Head of caudate nucleus (tissue), 42 donors: ENCODE measurements at regions not wholly inside any gene's neighbourhood (a gene's known extent, or its start where the extent isn't known, plus 50 kb on each side); places are given as distances from the start of the nearest gene placed in this dataset.
A peak's percentile ranks its signal among the peaks of the same experiment; 100 is the strongest.

ENCODE experiments used
- DNase-seq, 42 donors: peaks; one replicate each; pipeline versions ENCODE4 v3.0.0 to v3.0.0-alpha.2; 2020 to 2021; ENCODE audit warnings: mixed read lengths in 7 of 42
- intact Hi-C: fragments of 100-400 bp; cut with DNase I; formaldehyde crosslinking; loops from one replicate; pipeline ENCODE4 v1.15.0; 2022

DNA sequence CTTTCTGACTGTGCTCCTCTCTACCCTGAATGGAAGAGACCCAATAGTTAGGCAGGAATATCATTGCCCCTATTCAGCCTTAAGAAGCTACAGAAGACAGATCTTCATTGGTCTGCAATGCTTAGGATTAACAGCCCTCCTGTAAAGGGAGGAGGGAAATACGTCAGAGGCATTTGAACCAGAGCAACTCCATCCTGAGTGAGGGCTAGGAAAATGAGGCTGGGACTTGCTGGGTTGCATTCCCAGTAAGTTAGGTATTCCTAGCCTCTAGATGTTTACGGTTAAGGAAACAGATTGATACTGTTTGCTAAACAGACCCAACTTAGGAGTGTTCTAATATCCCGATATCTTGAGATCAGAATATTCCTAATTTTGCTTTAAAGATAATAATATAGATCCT is 63.5 kb downstream of the PCDH18 start:
- no peak for DNase-seq

DNA sequence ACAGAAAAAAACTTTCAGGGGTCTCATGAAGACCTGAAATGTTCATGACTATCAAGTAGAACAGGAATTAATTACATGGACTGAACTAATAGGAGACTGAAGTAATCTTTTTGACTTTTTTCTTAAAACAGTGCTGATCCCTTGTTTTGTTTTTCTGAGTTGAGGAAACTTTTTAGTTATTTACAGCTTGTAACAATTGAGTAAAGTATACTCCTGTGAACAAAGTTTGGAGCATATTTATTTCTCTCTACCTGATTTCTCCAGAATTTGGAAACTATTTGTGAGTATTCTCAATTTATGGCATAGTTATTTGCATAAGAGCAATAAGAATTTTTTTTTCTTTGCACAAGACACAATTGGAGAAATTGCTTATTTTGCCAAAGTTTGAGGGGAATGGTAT is 64.8 kb downstream of the PCDH18 start:
- DNase-seq = no peak
- intact Hi-C loops = no loop called here

More for the DNA sequence above, 63.5 kb downstream of the PCDH18 start:
- intact Hi-C loops = no loop called here

- intact Hi-C loops = no loop called here
- no peak for DNase-seq
Observed at GRCh38 chr4:137463377-137464003, 68.8 kb downstream of the PCDH18 start.

DNA sequence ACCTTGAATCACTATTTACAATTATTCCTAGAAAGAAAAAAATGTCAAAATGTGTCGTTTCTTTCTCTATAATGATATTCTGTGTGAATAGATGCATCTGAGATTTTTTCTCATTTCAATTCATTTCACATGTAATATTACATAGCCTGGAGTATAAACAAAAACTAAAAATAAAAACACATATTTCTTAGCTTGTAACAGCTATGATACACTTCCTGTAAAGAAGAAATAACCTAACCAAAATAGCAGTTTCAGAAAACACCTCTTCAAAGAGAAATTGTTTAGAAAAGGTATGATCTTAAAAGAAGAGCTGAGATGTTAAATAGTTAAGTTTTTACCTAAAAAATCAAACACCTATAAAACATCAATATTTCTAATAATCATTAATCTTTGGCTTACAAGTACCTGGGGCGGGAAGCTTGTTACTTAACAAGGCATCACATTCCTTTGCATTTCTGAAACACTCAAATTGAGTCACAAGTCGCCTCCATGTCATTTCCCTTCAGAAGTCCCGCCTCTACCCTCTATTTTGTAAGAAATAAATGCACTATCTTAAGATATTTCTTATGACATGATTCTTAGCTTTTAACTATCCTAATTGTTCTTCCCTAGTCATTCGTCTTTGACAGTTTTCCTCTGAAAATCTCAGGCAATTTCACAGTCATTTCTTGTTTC is 76.5 kb downstream of the PCDH18 start:
- DNase-seq = peak in 1 of 42 donors; percentile 18
- intact Hi-C loops = no loop called here

GRCh38 chr4:137454767-137455166 is 77.5 kb downstream of the PCDH18 start:
- no peak for DNase-seq

DNA sequence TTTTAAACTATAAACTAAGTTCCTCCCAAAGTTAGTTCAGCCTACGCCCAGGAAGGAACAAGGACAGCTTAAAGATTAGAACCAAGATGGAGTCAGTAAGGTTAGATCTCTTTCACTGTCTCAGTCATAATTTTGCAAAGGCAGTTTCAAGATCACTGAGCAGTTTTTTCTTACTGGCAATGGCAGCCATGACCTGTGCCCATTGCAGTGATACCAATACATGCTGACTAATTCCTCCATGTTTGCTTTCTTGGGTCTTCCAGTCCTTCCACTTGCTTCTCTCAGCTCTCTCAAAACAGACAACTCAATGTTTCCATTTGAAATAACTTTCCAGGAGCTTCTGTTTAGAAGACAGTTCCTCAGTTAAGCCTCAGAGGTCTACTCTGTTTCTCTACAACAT is 79.5 kb downstream of the PCDH18 start:
- DNase-seq = no peak
- intact Hi-C loops = no loop called here

More at GRCh38 chr4:137454767-137455166, 77.5 kb downstream of the PCDH18 start:
- intact Hi-C loops = no loop called here

DNA sequence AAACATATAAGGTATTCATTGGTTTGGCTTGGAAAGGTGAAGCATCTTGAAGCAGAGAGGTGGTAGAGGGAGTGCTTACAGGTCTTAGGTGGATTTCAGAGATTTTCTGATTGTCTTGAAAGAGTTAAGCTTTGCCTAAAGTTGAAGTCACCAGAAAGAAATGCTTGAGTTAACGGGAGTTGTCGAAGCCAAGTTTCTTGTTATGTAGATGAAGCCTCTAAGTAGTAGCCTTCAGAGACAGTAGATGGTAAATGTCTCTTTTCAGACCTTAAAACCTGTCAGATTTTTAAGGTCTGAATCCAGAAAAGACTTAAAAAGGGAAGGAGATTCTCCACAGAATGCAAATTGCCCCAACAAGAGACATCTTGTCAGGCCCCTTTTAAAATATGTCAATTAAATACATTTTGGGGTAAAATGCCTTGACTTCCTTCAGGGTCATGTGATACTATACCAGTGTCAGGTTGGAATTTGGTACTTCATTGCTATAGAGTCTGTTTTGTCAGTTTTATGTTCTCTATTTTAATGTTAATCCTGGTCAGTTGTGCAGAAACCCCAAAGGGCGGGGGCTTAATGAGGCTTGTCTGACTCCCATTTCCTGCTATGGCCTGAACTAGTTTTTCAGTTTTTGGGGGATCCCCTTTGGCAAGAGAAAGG is 81.0 kb downstream of the PCDH18 start:
- intact Hi-C loops = no loop called here
- DNase-seq = no peak

GRCh38 chr4:137448402-137448801 is 83.9 kb downstream of the PCDH18 start:
- DNase-seq = no peak
- intact Hi-C loops = no loop called here

- intact Hi-C loops = no loop called here
Observed at GRCh38 chr4:137446071-137446470, 86.2 kb downstream of the PCDH18 start.

GRCh38 chr4:137443031-137443800 is 89.1 kb downstream of the PCDH18 start:
- DNase-seq = no peak
- intact Hi-C loops = no loop called here

More at GRCh38 chr4:137446071-137446470, 86.2 kb downstream of the PCDH18 start:
- DNase-seq = no peak

DNA sequence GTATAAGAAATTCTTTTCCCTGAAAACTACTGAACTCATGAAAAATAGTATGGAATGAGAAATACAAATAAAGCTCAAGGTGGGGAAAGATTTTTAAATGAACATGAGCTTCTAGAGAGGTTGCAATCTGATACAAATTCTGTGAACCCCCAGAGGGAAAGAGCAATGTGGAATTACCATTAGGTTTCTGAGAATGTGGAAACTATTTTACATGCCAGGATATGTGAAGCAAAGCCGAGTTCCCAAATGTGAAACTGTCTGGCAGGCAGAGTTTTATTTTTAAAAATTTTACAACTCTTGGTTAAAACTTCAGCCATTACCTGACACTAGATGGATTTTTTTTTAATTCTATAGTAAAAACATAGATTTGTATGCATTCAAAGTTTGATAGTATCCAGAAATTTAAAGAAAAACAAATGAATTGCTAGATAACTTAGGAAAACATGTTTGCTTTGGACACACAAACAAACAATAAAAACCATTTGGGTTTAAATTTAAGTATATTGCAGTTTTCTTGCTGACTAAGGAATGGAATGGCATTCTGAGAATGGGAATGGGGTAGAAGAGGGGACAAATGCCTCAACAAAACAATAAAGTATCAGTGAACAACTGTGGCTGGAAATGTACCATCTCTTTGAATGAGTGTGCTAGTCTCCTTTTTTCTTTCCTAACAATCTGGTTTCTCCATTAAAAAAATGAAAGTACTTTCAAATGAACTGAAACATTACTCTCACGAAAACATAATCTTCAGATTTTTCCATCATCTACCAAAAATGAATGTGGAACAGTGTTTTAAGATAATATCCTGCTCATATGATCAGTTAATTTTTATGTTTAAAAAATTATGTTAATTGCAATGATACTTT is 99.6 kb downstream of the PCDH18 start:
- no peak for DNase-seq
- intact Hi-C loops = no loop called here

DNA sequence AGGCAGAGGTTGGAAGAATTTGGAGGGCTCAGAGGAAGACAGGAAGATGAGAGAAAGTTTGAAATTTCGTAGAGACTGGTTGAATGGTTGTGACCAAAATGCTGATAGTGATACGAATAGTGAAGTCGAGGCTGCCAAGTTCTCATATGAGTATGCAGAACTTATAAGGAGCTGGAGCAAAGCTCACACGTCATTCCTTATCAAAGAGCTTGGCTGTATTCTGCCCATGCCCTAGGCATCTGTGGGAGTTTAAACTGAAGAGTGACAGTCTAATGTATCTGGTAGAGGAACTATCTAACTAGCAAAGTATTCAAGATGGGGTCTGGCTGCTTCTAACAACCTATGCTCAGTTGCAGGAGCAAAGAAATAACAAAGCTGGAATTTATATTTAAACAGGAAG is 102.1 kb downstream of the PCDH18 start:
- intact Hi-C loops = no loop called here
- DNase-seq = no peak

- DNase-seq = no peak
- intact Hi-C loops = no loop called here
Observed at GRCh38 chr4:137427411-137427810, 104.9 kb downstream of the PCDH18 start.

DNA sequence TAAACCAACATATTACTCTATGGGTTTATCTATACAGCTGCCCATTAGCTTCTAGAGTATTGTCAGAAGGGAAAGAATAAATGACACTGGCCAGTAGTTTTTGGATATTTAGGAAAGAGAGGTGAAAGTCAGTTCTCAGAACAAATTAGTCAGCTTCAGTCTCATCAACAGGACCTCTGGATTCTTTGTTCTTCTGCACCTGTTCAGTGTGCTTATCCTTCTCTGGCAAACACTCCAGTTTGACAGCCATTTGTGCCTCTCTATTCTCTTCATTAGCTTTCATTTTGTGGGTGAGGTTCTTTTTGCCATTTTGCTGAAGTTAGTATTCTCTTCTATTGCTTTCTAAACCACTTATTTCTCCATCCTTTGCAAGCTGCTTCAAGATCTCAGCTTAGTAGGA is 107.0 kb downstream of the PCDH18 start:
- intact Hi-C loops = no loop called here
- no peak for DNase-seq

DNA sequence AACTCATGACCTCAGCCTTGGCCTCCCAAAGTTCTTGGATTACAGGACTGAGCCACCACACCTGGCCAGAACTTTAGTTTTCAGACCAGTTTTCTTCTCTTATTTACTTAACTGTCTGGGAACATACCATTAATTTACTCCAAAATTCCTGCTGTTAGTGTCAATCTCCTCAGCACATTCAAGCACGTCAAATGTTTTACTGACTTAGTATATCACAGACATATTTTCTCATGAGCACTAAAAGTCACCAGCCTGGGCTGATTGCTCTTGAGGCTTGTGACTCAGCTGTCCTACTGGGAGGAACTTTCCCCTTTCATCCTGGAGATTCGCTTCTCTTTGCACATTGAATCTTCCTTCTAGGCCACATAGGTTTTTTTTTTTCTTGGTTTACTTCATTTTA is 109.6 kb downstream of the PCDH18 start:
- no peak for DNase-seq
- intact Hi-C loops = no loop called here

GRCh38 chr4:137421796-137422195 is 110.5 kb downstream of the PCDH18 start:
- intact Hi-C loops = no loop called here
- DNase-seq = no peak

DNA sequence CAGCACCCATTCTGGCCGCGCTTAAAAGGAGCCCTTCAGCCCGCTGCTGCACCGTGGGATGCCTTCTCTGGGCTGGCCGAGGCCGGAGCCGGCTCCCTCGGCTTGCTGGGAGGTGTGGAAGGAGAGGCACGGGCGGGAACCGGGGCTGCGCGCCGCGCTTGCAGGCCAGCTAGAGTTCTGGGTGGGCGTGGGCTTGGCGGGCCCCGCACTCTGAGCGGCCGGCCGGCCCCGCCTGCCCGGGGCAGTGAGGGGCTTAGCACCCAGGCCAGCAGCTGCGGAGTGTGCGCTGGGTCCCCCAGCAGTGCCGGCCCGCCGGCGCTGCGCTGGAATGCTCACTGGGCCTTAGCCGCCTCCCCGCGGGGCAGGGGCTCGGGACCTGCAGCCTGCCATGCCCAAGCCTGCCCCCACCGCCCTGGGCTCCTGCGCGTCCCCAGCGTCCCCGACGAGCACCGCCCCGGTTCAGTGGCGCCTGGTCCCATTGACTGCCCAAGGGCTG is 111.3 kb downstream of the PCDH18 start:
- DNase-seq = no peak
- intact Hi-C loops = no loop called here

- no peak for DNase-seq
- intact Hi-C loops = no loop called here
Observed at GRCh38 chr4:137417676-137418075, 114.6 kb downstream of the PCDH18 start.

GRCh38 chr4:137414802-137415201 is 117.5 kb downstream of the PCDH18 start:
- intact Hi-C loops = no loop called here
- DNase-seq = no peak
